ENCODE measurements at regions not wholly inside any gene's neighbourhood (a gene's known extent, or its start where the extent isn't known, plus 50 kb on each side); places are given as distances from the start of the nearest gene placed in this dataset.

DNA sequence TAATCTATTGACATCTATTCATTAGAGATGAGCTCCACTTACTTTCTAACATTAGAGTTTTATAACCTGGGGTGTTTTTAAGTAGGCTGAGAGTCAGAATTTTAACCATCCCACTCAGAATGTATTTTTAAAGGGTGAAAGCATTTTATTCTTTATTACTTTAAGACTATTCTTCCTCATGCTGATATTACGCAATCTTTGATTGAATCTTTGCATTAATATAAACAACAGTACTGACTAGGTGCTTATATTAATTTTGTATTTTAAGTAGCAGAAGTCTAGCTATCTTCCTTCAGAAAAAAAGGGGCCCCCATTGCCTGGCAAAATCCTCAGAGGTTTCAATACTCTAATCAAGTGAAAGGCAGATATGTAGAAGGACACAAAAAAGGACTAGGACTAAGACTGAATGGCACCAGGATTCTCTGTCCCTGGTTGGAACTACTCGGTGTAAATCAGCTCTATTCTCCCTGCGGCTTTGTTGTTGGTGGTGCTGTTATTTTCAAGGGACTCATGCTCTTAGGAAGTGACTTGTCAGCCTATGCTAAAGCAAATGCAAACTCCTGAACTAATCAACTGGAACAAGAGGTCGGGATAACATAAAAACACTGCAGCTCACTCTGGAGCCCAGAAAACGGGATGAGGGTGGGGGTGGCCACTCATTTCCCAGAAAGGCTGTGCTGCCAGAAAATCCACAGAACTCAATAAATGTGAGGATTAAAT, 1324.4 kb downstream of the GRIK2 start:
- TF ChIP-seq, protein P1, sequence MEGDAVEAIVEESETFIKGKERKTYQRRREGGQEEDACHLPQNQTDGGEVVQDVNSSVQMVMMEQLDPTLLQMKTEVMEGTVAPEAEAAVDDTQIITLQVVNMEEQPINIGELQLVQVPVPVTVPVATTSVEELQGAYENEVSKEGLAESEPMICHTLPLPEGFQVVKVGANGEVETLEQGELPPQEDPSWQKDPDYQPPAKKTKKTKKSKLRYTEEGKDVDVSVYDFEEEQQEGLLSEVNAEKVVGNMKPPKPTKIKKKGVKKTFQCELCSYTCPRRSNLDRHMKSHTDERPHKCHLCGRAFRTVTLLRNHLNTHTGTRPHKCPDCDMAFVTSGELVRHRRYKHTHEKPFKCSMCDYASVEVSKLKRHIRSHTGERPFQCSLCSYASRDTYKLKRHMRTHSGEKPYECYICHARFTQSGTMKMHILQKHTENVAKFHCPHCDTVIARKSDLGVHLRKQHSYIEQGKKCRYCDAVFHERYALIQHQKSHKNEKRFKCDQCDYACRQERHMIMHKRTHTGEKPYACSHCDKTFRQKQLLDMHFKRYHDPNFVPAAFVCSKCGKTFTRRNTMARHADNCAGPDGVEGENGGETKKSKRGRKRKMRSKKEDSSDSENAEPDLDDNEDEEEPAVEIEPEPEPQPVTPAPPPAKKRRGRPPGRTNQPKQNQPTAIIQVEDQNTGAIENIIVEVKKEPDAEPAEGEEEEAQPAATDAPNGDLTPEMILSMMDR (IDR thresholded peaks at IDR 0.05; ENCODE audit: low read depth, low read length): no peak
- Histone ChIP-seq H3K9me3 (ENCODE audit: low read depth) (no peaks in the 10 kb centered on the region), H3K36me3 (no peaks in the 10 kb centered on the region), H3K27me3 (no peaks in the 10 kb centered on the region), H3K4me1 (ENCODE audit: low read depth) (peaks cover 7% of the 10 kb centered on the region), H3K4me3 (no peak overlapping the region), H3K27ac (peak overlapping the region; percentile 72)
- peak in 1 of 2 donors; percentile 39 for DNase-seq (ENCODE audit: low read depth in 1 of 2, low spot score in 1 of 2)

DNA sequence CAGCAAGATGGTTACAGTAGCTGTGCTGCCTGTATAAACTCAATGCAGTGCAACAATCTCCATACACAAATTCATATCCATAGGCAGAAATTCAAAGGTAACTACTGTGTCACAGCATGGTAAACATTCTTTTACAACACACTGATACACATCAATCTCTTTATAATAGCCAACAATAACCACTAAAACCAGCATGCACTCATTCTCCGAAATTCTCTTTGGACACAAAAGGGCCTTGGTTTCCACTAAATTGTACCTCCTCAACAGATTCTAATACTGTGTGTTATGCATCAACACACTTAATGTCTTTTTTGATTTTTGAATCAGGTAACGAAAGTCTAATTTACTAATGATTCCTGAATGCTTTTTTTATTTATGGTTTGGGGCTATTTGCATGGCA, 1323.7 kb downstream of the GRIK2 start:
- no peak overlapping the region for H3K27ac ChIP-seq
- no peak overlapping the region for H3K4me3 ChIP-seq
- DNase-seq (ENCODE audit: low read depth in 1 of 2, low spot score in 1 of 2): no peak
- TF ChIP-seq, protein P1 (IDR thresholded peaks at IDR 0.05; ENCODE audit: low read depth, low read length): no peak
- H3K27me3 ChIP-seq: no peaks in the 10 kb centered on the region
- peaks cover 7% of the 10 kb centered on the region for H3K4me1 ChIP-seq (ENCODE audit: low read depth)
- H3K36me3 ChIP-seq: no peaks in the 10 kb centered on the region
- no peaks in the 10 kb centered on the region for H3K9me3 ChIP-seq (ENCODE audit: low read depth)

DNA sequence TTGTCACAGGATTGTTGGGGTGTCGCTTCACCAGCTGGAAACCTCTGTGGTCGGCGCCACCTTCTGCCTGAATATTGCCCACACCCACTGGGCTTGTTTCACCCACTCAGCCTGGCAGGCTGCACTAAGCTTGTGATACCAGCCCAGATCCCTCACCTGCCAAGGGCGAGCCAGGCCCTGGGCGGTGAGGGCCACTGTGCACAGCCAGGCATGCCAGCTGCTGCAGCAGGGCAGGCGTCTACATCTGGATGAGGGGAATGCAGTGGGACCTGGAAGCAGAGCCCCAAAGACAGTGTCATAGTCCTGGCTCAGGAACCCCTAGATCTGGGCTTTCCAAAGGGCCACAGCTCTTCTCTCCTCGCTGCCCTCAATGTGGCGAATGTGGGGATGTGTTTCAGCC, 1307.5 kb downstream of the GRIK2 start:
- no peak for DNase-seq (ENCODE audit: low read depth in 1 of 2, low spot score in 1 of 2)
- Histone ChIP-seq H3K27me3 (no peaks in the 10 kb centered on the region), H3K36me3 (no peaks in the 10 kb centered on the region), H3K4me3 (no peak overlapping the region), H3K27ac (no peak overlapping the region), H3K4me1 (ENCODE audit: low read depth) (no peaks in the 10 kb centered on the region), H3K9me3 (ENCODE audit: low read depth) (no peaks in the 10 kb centered on the region)
- TF ChIP-seq, protein P1 (IDR thresholded peaks at IDR 0.05; ENCODE audit: low read depth, low read length): no peak

DNA sequence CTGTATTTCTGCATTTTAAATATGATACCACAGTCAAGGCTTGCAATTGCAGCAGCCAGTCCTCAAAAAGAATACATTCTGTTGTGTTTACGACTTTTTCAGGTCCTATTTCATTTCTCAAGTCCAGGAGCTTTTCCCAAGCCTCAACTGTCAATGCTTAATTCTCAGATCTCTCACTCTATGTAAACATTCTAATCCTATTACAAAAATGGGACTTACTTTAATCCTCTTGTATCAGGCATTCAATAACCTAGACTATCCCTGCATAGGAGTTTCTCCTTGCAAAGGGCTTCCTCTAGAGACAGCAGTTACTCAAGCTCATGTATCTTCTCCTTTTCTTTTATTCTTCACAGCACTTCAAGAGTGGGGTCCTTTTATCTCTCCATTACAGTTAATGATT, 1293.0 kb downstream of the GRIK2 start:
- Histone ChIP-seq H3K4me3 (no peak overlapping the region), H3K27ac (no peak overlapping the region), H3K36me3 (no peaks in the 10 kb centered on the region), H3K27me3 (no peaks in the 10 kb centered on the region), H3K9me3 (ENCODE audit: low read depth) (no peaks in the 10 kb centered on the region), H3K4me1 (ENCODE audit: low read depth) (no peaks in the 10 kb centered on the region)
- TF ChIP-seq, protein P1 (IDR thresholded peaks at IDR 0.05; ENCODE audit: low read depth, low read length): no peak
- no peak for DNase-seq (ENCODE audit: low read depth in 1 of 2, low spot score in 1 of 2)

DNA sequence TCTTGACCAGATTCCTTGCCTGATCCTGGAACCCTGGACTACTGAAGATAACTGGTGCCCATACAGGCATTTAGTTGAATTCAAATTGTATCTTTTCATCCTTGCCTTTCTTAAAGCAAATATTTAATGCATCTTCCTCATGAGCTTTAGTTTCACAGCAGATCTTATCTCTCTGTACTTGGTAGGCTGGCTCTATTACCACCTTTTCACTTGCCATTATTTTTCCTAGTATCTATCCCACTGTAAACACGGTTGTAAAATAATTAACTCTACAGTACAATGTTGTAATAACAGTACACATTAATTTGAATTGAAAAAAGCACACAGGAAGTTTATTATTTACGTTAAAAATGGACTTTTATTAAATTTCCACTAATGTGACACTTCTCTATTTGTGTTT, 1286.9 kb downstream of the GRIK2 start:
- DNase-seq (ENCODE audit: low read depth in 1 of 2, low spot score in 1 of 2): no peak
- H3K4me3 ChIP-seq: no peak overlapping the region

More for the DNA sequence above, 1286.9 kb downstream of the GRIK2 start:
- Histone ChIP-seq H3K36me3 (no peaks in the 10 kb centered on the region), H3K27me3 (no peaks in the 10 kb centered on the region), H3K4me1 (ENCODE audit: low read depth) (no peaks in the 10 kb centered on the region), H3K9me3 (ENCODE audit: low read depth) (no peaks in the 10 kb centered on the region), H3K27ac (no peak overlapping the region)
- TF ChIP-seq, protein P1 (IDR thresholded peaks at IDR 0.05; ENCODE audit: low read depth, low read length): no peak
